ENCODE measurements at regions not wholly inside any gene's neighbourhood (a gene's known extent, or its start where the extent isn't known, plus 50 kb on each side); places are given as distances from the start of the nearest gene placed in this dataset.

GRCh38 chr3:78283994-78284393 lies 1244.1 kb downstream of the ROBO2 start:
- DNase-seq (ENCODE audit: low read depth) = no peak

DNA sequence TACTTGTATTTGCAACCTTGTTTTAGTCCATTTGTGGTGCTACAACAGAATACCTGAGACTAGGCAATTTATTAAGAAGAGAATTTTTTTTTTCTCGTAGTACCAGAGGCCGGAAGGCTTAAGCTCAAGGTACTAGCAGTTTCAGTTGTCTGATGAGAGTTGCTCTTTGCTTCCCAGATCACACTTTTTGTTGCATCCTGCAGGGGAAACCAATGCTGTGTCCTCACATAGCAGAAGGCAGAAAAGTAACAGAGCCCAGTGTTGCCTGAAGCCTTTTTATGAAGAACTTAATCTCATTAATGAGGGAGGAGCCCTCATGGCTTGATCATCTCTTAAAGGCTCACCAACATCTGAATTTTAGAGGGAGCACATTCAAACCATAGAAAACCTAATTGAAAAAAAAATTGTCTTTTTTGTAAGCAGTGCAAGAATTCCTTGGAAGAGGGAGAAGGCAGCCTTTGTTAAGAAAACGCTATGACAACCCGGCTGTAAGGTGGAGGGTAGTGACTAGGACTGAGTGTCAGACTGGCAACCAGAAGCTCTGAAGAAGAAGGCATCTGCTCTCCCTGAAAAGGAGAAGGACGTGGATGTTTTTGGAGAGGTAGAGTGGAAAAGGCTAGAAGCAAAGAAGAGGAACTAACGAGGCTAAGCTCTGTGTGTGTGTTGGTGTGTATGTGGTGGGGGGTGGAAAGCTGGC lies 1245.3 kb downstream of the ROBO2 start:
- no peak for TF ChIP-seq CTCF (IDR thresholded peaks at IDR 0.05; ENCODE audit: insufficient read depth, low read depth, low read length, missing control alignments)
- no peak for DNase-seq (ENCODE audit: low read depth)
- no peak overlapping the region for H3K4me3 ChIP-seq (ENCODE audit: low read length)

More at GRCh38 chr3:78283994-78284393, 1244.1 kb downstream of the ROBO2 start:
- no peak overlapping the region for H3K4me3 ChIP-seq (ENCODE audit: low read length)
- no peak for TF ChIP-seq CTCF (IDR thresholded peaks at IDR 0.05; ENCODE audit: insufficient read depth, low read depth, low read length, missing control alignments)

- no peak for TF ChIP-seq CTCF (IDR thresholded peaks at IDR 0.05; ENCODE audit: insufficient read depth, low read depth, low read length, missing control alignments)
- H3K4me3 ChIP-seq (ENCODE audit: low read length) = no peak overlapping the region
- no peak for DNase-seq (ENCODE audit: low read depth)
These were observed 1247.2 kb downstream of the ROBO2 start for GRCh38 chr3:78287085-78287484.

GRCh38 chr3:78293284-78293683 lies 1253.4 kb downstream of the ROBO2 start:
- no peak for DNase-seq (ENCODE audit: low read depth)
- no peak overlapping the region for H3K4me3 ChIP-seq (ENCODE audit: low read length)
- TF ChIP-seq CTCF (IDR thresholded peaks at IDR 0.05; ENCODE audit: insufficient read depth, low read depth, low read length, missing control alignments) = no peak

GRCh38 chr3:78304115-78304514 lies 1264.2 kb downstream of the ROBO2 start:
- H3K4me3 ChIP-seq (ENCODE audit: low read length) = no peak overlapping the region
- no peak for TF ChIP-seq CTCF (IDR thresholded peaks at IDR 0.05; ENCODE audit: insufficient read depth, low read depth, low read length, missing control alignments)
- no peak for DNase-seq (ENCODE audit: low read depth)

- no peak for TF ChIP-seq CTCF (IDR thresholded peaks at IDR 0.05; ENCODE audit: insufficient read depth, low read depth, low read length, missing control alignments)
- DNase-seq (ENCODE audit: low read depth) = no peak
- no peak overlapping the region for H3K4me3 ChIP-seq (ENCODE audit: low read length)
These were observed 1273.0 kb downstream of the ROBO2 start for GRCh38 chr3:78312851-78313250.

GRCh38 chr3:78313332-78313731 lies 1273.4 kb downstream of the ROBO2 start:
- no peak for TF ChIP-seq CTCF (IDR thresholded peaks at IDR 0.05; ENCODE audit: insufficient read depth, low read depth, low read length, missing control alignments)
- no peak for DNase-seq (ENCODE audit: low read depth)
- no peak overlapping the region for H3K4me3 ChIP-seq (ENCODE audit: low read length)
